Vagina (tissue), 2 donors: ENCODE measurements at regions not wholly inside any gene's neighbourhood (a gene's known extent, or its start where the extent isn't known, plus 50 kb on each side); places are given as distances from the start of the nearest gene placed in this dataset.

Experiments
- POLR2A ChIP-seq, 2 donors: fragments of 450-650 bp; IDR thresholded peaks; one replicate each; pipeline ENCODE4 v1.6.1; 2017; ENCODE audit warnings: antibody characterized with exemption in 2 of 2, mild to moderate bottlenecking in 2 of 2, moderate library complexity in 2 of 2
- POLR2AphosphoS5 ChIP-seq, 2 donors: sonication (generic); formaldehyde crosslinking; IDR thresholded peaks; one replicate each; pipeline ENCODE4 v1.9.0; 2017; ENCODE audit warnings: antibody characterized with exemption in 2 of 2, mild to moderate bottlenecking in 2 of 2, low read depth in 1 of 2; ENCODE audit not compliant: insufficient read depth in 1 of 2
- TF ChIP-seq, protein P1 (sequence below), 3 experiments: fragments of 450-650 bp in 2 of 3; fragments of 200-600 bp in 1 of 3; sonication (generic) in 1 of 3; IDR thresholded peaks; one replicate each; pipeline ENCODE4 v1.5.1; 2017 to 2019; ENCODE audit warnings: antibody characterized with exemption in 3 of 3, mild to moderate bottlenecking in 2 of 3, moderate library complexity in 2 of 3

- TF ChIP-seq, protein P1, sequence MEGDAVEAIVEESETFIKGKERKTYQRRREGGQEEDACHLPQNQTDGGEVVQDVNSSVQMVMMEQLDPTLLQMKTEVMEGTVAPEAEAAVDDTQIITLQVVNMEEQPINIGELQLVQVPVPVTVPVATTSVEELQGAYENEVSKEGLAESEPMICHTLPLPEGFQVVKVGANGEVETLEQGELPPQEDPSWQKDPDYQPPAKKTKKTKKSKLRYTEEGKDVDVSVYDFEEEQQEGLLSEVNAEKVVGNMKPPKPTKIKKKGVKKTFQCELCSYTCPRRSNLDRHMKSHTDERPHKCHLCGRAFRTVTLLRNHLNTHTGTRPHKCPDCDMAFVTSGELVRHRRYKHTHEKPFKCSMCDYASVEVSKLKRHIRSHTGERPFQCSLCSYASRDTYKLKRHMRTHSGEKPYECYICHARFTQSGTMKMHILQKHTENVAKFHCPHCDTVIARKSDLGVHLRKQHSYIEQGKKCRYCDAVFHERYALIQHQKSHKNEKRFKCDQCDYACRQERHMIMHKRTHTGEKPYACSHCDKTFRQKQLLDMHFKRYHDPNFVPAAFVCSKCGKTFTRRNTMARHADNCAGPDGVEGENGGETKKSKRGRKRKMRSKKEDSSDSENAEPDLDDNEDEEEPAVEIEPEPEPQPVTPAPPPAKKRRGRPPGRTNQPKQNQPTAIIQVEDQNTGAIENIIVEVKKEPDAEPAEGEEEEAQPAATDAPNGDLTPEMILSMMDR (IDR thresholded peaks at IDR 0.05) = no peak
- TF ChIP-seq POLR2A (IDR thresholded peaks at IDR 0.05) (no peak), POLR2AphosphoS5 (IDR thresholded peaks at IDR 0.05; ENCODE audit: insufficient read depth in 1 of 2, low read depth in 1 of 2) (no peak)
These were observed 714.4 kb downstream of the GLUD2 start for GRCh38 chrX:121761845-121762244.
